NT2/D1 (cell line): ENCODE measurements at regions not wholly inside any gene's neighbourhood (a gene's known extent, or its start where the extent isn't known, plus 50 kb on each side); places are given as distances from the start of the nearest gene placed in this dataset.

Experiments
- SUZ12 ChIP-seq: IDR thresholded peaks from 2 replicates; pipeline ENCODE4 v1.6.1; 2011; ENCODE audit not compliant: insufficient read length, insufficient read depth; ENCODE audit errors: extremely low read depth
- YY1 ChIP-seq: IDR thresholded peaks from 2 replicates; pipeline ENCODE4 v1.6.1; 2011; ENCODE audit not compliant: insufficient read length, insufficient read depth
- ZNF274 ChIP-seq: IDR thresholded peaks from 2 replicates; pipeline ENCODE4 v1.6.1; 2011; ENCODE audit warnings: mild to moderate bottlenecking, low read depth, low read length

GRCh38 chr6:137690034-137690433 is 177.0 kb upstream of the TNFAIP3 start:
- TF ChIP-seq SUZ12 = no peak
- no peak for TF ChIP-seq YY1
- TF ChIP-seq ZNF274 = no peak
